GM20000 (cell line): ENCODE measurements at regions not wholly inside any gene's neighbourhood (a gene's known extent, or its start where the extent isn't known, plus 50 kb on each side); places are given as distances from the start of the nearest gene placed in this dataset.

ENCODE experiments used
- DNase-seq: peaks from one replicate; pipeline ENCODE4 v3.0.0; 2012; ENCODE audit warnings: low spot score
- CTCF ChIP-seq: IDR thresholded peaks from 2 replicates; pipeline ENCODE4 v1.5.1; 2012; ENCODE audit warnings: mild to moderate bottlenecking, control low read depth; ENCODE audit errors: extremely low read depth, missing control alignments

- no peak for DNase-seq
- TF ChIP-seq CTCF, result no peak
Observed at GRCh38 chr3:23003733-23004046, 199.4 kb upstream of the UBE2E2 start.

GRCh38 chr3:23004971-23005370, 198.2 kb upstream of the UBE2E2 start:
- DNase-seq, result no peak
- no peak for TF ChIP-seq CTCF

- DNase-seq, result no peak
- TF ChIP-seq CTCF, result no peak
Observed at GRCh38 chr3:23017801-23018200, 185.3 kb upstream of the UBE2E2 start.

- DNase-seq, result no peak
- TF ChIP-seq CTCF, result no peak
Observed at GRCh38 chr3:23019596-23020300, 183.4 kb upstream of the UBE2E2 start.

- no peak for TF ChIP-seq CTCF
- DNase-seq, result no peak
Observed at GRCh38 chr3:23028294-23028693, 174.8 kb upstream of the UBE2E2 start.

- no peak for TF ChIP-seq CTCF
- no peak for DNase-seq
Observed at GRCh38 chr3:23029001-23029400, 174.1 kb upstream of the UBE2E2 start.

- no peak for DNase-seq
- no peak for TF ChIP-seq CTCF
Observed at GRCh38 chr3:23035927-23036640, 167.0 kb upstream of the UBE2E2 start.
